Suprapubic skin (tissue), 4 donors: ENCODE measurements at regions not wholly inside any gene's neighbourhood (a gene's known extent, or its start where the extent isn't known, plus 50 kb on each side); places are given as distances from the start of the nearest gene placed in this dataset.
"Not testable (repeated sequence)": the region's sequence is repeated elsewhere in the genome, so short reads cannot be mapped to it uniquely, and the experiment has no call there.

Source experiments
- DNase-seq, 2 donors: peaks; one replicate each; pipeline ENCODE4 v3.0.0-alpha.2; 2019; ENCODE audit warnings: low spot score in 2 of 2
- H3K27ac ChIP-seq: fragments of 200-600 bp; sonication (generic); one replicate; pipeline ENCODE4 v1.5.1; 2019
- H3K27me3 ChIP-seq: fragments of 200-600 bp; sonication (generic); one replicate; pipeline ENCODE4 v1.5.1; 2019
- H3K36me3 ChIP-seq: fragments of 200-600 bp; sonication (generic); one replicate; pipeline ENCODE4 v1.5.1; 2019
- H3K4me1 ChIP-seq: fragments of 200-600 bp; sonication (generic); one replicate; pipeline ENCODE4 v1.5.1; 2019
- H3K4me3 ChIP-seq: fragments of 200-600 bp; sonication (generic); one replicate; pipeline ENCODE4 v1.5.1; 2019; ENCODE audit warnings: mild to moderate bottlenecking
- H3K9me3 ChIP-seq: fragments of 200-600 bp; sonication (generic); one replicate; pipeline ENCODE4 v1.5.1; 2019
- CTCF ChIP-seq, 2 donors: fragments of 200-600 bp in 1 of 2; fragments of 450-650 bp in 1 of 2; sonication (generic) in 1 of 2; IDR thresholded peaks; one replicate each; pipeline ENCODE4 v1.5.1; 2016 to 2019; ENCODE audit warnings: antibody characterized with exemption in 2 of 2, mild to moderate bottlenecking in 1 of 2, moderate library complexity in 1 of 2
- EP300 ChIP-seq: sonication (generic); formaldehyde crosslinking; IDR thresholded peaks from one replicate; pipeline ENCODE4 v1.6.1; 2017; ENCODE audit warnings: antibody characterized with exemption
- POLR2A ChIP-seq, 2 donors: fragments of 450-650 bp; IDR thresholded peaks; one replicate each; pipeline ENCODE4 v1.6.1; 2017; ENCODE audit warnings: antibody characterized with exemption in 2 of 2, mild to moderate bottlenecking in 2 of 2, moderate library complexity in 2 of 2
- POLR2AphosphoS5 ChIP-seq, 3 donors: sonication (generic); formaldehyde crosslinking; IDR thresholded peaks; one replicate each; pipeline ENCODE4 v1.6.1; 2017; ENCODE audit warnings: antibody characterized with exemption in 3 of 3
- WGBS: methylation state at CpG from one replicate; pipeline ENCODE4 v1.1.5; 2018; 5-methylcytosine and 5-hydroxymethylcytosine counted together

- WGBS = 48% methylated on average over 5 of the region's 5 CpGs
- H3K9me3 ChIP-seq = no peaks in the 10 kb centered on the region
- DNase-seq = no peak
- no peaks in the 10 kb centered on the region for H3K4me1 ChIP-seq
- no peak overlapping the region for H3K27ac ChIP-seq
- TF ChIP-seq POLR2AphosphoS5 (IDR thresholded peaks at IDR 0.05) = no peak
- no peak for TF ChIP-seq POLR2A (IDR thresholded peaks at IDR 0.05)
- no peak for TF ChIP-seq EP300
- TF ChIP-seq CTCF (IDR thresholded peaks at IDR 0.05) = no peak
- H3K27me3 ChIP-seq = no peaks in the 10 kb centered on the region
- H3K4me3 ChIP-seq = no peak overlapping the region
- no peaks in the 10 kb centered on the region for H3K36me3 ChIP-seq
These were observed 726.5 kb upstream of the NECTIN3 start for GRCh38 chr3:110344897-110345767.

GRCh38 chr3:110349295-110349694 is 722.3 kb upstream of the NECTIN3 start:
- TF ChIP-seq EP300 (no peak), POLR2AphosphoS5 (IDR thresholded peaks at IDR 0.05) (no peak), POLR2A (IDR thresholded peaks at IDR 0.05) (no peak), CTCF (IDR thresholded peaks at IDR 0.05) (no peak)
- Histone ChIP-seq H3K4me3 (no peak overlapping the region), H3K27ac (no peak overlapping the region), H3K36me3 (no peaks in the 10 kb centered on the region), H3K9me3 (no peaks in the 10 kb centered on the region), H3K27me3 (no peaks in the 10 kb centered on the region), H3K4me1 (no peaks in the 10 kb centered on the region)
- 92% methylated on average over 2 of the region's 2 CpGs for WGBS
- DNase-seq = no peak

- Histone ChIP-seq H3K4me3 (no peak overlapping the region), H3K27me3 (no peaks in the 10 kb centered on the region), H3K4me1 (no peaks in the 10 kb centered on the region), H3K9me3 (no peaks in the 10 kb centered on the region), H3K27ac (no peak overlapping the region), H3K36me3 (no peaks in the 10 kb centered on the region)
- WGBS = 69% methylated on average over 2 of the region's 2 CpGs
- no peak for DNase-seq
- TF ChIP-seq CTCF (IDR thresholded peaks at IDR 0.05) = no peak
- TF ChIP-seq POLR2AphosphoS5 (IDR thresholded peaks at IDR 0.05) = no peak
- no peak for TF ChIP-seq POLR2A (IDR thresholded peaks at IDR 0.05)
- no peak for TF ChIP-seq EP300
These were observed 718.6 kb upstream of the NECTIN3 start for GRCh38 chr3:110352841-110353604.

GRCh38 chr3:110362751-110363150 is 708.9 kb upstream of the NECTIN3 start:
- H3K27ac ChIP-seq = no peak overlapping the region
- no peak for DNase-seq
- H3K36me3 ChIP-seq = no peaks in the 10 kb centered on the region
- H3K9me3 ChIP-seq = no peaks in the 10 kb centered on the region
- no peak for TF ChIP-seq EP300
- no peak for TF ChIP-seq CTCF (IDR thresholded peaks at IDR 0.05)
- TF ChIP-seq POLR2A (IDR thresholded peaks at IDR 0.05) = no peak
- no peak for TF ChIP-seq POLR2AphosphoS5 (IDR thresholded peaks at IDR 0.05)
- H3K4me3 ChIP-seq = no peak overlapping the region
- H3K4me1 ChIP-seq = no peaks in the 10 kb centered on the region
- no peaks in the 10 kb centered on the region for H3K27me3 ChIP-seq

- not testable (repeated sequence) for H3K9me3 ChIP-seq, H3K27me3 ChIP-seq, DNase-seq, H3K36me3 ChIP-seq, H3K27ac ChIP-seq, H3K4me1 ChIP-seq, H3K4me3 ChIP-seq
- 88% methylated on average over 13 of the region's 13 CpGs for WGBS
These were observed 704.3 kb upstream of the NECTIN3 start for GRCh38 chr3:110367289-110367688.
